Body of pancreas (tissue), 4 donors: ENCODE measurements at regions not wholly inside any gene's neighbourhood (a gene's known extent, or its start where the extent isn't known, plus 50 kb on each side); places are given as distances from the start of the nearest gene placed in this dataset.
"Not testable (repeated sequence)": the region's sequence is repeated elsewhere in the genome, so short reads cannot be mapped to it uniquely, and the experiment has no call there.

Source experiments
- ATAC-seq: fragments of 150-250 bp; one replicate; pipeline ENCODE4 v1.9.1; 2016
- DNase-seq, 4 donors: peaks; one replicate each; pipeline ENCODE4 v3.0.0-alpha.2; 2019
- H3K27ac ChIP-seq, 4 donors: fragments of 200-600 bp; sonication (generic); 1 replicate in 3 of 4; 2 replicates in 1 of 4; pipeline versions ENCODE4 v1.5.1 to v1.6.1; 2016 to 2019; ENCODE audit warnings: mild to moderate bottlenecking in 1 of 4, mixed read lengths in 1 of 4, moderate library complexity in 1 of 4
- H3K27me3 ChIP-seq, 2 donors: fragments of 200-600 bp; sonication (generic); one replicate each; pipeline ENCODE4 v1.6.0; 2016; ENCODE audit warnings: mild to moderate bottlenecking in 1 of 2
- H3K36me3 ChIP-seq, 2 donors: fragments of 200-600 bp; sonication (generic); replicated peaks in 1 of 2; 2 replicates each; pipeline ENCODE4 v1.5.1; 2016; ENCODE audit warnings: low read depth in 2 of 2; ENCODE audit not compliant: insufficient read depth in 1 of 2
- H3K4me1 ChIP-seq: fragments of 200-600 bp; sonication (generic); one replicate; pipeline ENCODE4 v1.6.0; 2016
- H3K4me3 ChIP-seq, 2 donors: fragments of 200-600 bp; sonication (generic); 1 replicate in 1 of 2; 2 replicates in 1 of 2; pipeline ENCODE4 v1.5.1; 2016 to 2019
- H3K9me3 ChIP-seq, 3 donors: fragments of 200-600 bp; sonication (generic); 1 replicate in 2 of 3; 2 replicates in 1 of 3; pipeline ENCODE4 v1.5.1; 2016
- CTCF ChIP-seq, 7 experiments: fragments of 450-650 bp in 4 of 7; fragments of 200-600 bp in 3 of 7; sonication (generic) in 3 of 7; IDR thresholded peaks; one replicate each; pipeline ENCODE4 v1.5.1; 2016 to 2019; ENCODE audit warnings: antibody characterized with exemption in 7 of 7
- POLR2A ChIP-seq, 3 donors: fragments of 450-650 bp; IDR thresholded peaks; one replicate each; pipeline ENCODE4 v1.6.1; 2016; ENCODE audit warnings: antibody characterized with exemption in 3 of 3, mild to moderate bottlenecking in 2 of 3
- WGBS, 2 donors: methylation state at CpG; one replicate each; pipeline ENCODE4 v1.1.5; 2017; 5-methylcytosine and 5-hydroxymethylcytosine counted together
- intact Hi-C: fragments of 100-400 bp; cut with DNase I; formaldehyde crosslinking; loops from one replicate; pipeline ENCODE4 v1.15.1; 2023

GRCh38 chr3:76310089-76310488, 524.7 kb upstream of the ZNF717 start:
- no peak overlapping the region for H3K4me3 ChIP-seq
- 58 to 60% methylated on average over 8 of the region's 8 CpGs for WGBS, 2 donors
- DNase-seq (no peak), ATAC-seq (no peak)
- intact Hi-C loops: no loop called here
- no peaks in the 10 kb centered on the region for H3K27me3 ChIP-seq
- no peaks in the 10 kb centered on the region for H3K9me3 ChIP-seq
- H3K4me1 ChIP-seq: no peaks in the 10 kb centered on the region
- no peak for TF ChIP-seq CTCF (IDR thresholded peaks at IDR 0.05)
- no peak for TF ChIP-seq POLR2A (IDR thresholded peaks at IDR 0.05)
- no peak overlapping the region for H3K27ac ChIP-seq
- H3K36me3 ChIP-seq: no peaks in the 10 kb centered on the region

- 58 to 62% methylated on average over 7 of the region's 7 CpGs for WGBS, 2 donors
- TF ChIP-seq CTCF (IDR thresholded peaks at IDR 0.05) (no peak), POLR2A (IDR thresholded peaks at IDR 0.05) (no peak)
- H3K27ac ChIP-seq: no peak overlapping the region
- no peaks in the 10 kb centered on the region for H3K9me3 ChIP-seq
- no peaks in the 10 kb centered on the region for H3K27me3 ChIP-seq
- no peaks in the 10 kb centered on the region for H3K4me1 ChIP-seq
- intact Hi-C loops: no loop called here
- DNase-seq (no peak), ATAC-seq (no peak)
- no peaks in the 10 kb centered on the region for H3K36me3 ChIP-seq
- no peak overlapping the region for H3K4me3 ChIP-seq
Observed at GRCh38 chr3:76310667-76311066, 525.3 kb upstream of the ZNF717 start.

GRCh38 chr3:76311941-76312340, 526.6 kb upstream of the ZNF717 start:
- H3K36me3 ChIP-seq: no peaks in the 10 kb centered on the region
- ATAC-seq (no peak), DNase-seq (no peak)
- H3K4me3 ChIP-seq: no peak overlapping the region
- TF ChIP-seq POLR2A (IDR thresholded peaks at IDR 0.05): no peak
- no peak for TF ChIP-seq CTCF (IDR thresholded peaks at IDR 0.05)
- no peak overlapping the region for H3K27ac ChIP-seq
- no peaks in the 10 kb centered on the region for H3K27me3 ChIP-seq
- intact Hi-C loops: no loop called here
- 26% methylated on average over 4 of the region's 4 CpGs for WGBS, 2 donors
- no peaks in the 10 kb centered on the region for H3K9me3 ChIP-seq
- H3K4me1 ChIP-seq: no peaks in the 10 kb centered on the region

DNA sequence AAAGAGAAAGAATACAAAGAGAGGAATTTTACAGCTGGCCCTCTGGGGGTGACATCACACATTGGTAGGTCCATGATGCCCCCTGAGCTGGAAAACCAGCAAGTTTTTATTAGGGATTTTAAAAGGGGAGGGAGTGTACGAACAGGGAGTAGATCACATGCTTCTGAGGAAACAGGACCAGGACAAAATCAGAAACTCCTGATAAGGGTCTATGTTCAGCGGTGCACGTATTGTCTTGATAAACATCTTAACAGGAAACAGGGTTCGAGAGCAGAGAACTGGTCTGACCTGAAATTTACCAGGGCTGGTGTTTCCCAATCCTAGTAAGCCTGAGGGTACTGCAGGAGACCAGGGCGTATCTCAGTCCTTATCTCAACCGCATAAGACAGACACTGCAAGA, 530.6 kb upstream of the ZNF717 start:
- H3K4me3 ChIP-seq, H3K9me3 ChIP-seq, ATAC-seq, H3K4me1 ChIP-seq, H3K36me3 ChIP-seq, H3K27ac ChIP-seq, DNase-seq, intact Hi-C loops, H3K27me3 ChIP-seq: not testable (repeated sequence)
- WGBS, 2 donors: 68 to 69% methylated on average over 6 of the region's 6 CpGs

- TF ChIP-seq POLR2A (IDR thresholded peaks at IDR 0.05) (no peak), CTCF (IDR thresholded peaks at IDR 0.05) (no peak)
Observed at GRCh38 chr3:76321614-76322013, 536.3 kb upstream of the ZNF717 start.

More at GRCh38 chr3:76321614-76322013, 536.3 kb upstream of the ZNF717 start:
- ATAC-seq (no peak), DNase-seq (no peak)
- intact Hi-C loops: no loop called here
- WGBS, 2 donors: 66 to 74% methylated on average over 4 of the region's 4 CpGs
- no peaks in the 10 kb centered on the region for H3K27me3 ChIP-seq
- no peaks in the 10 kb centered on the region for H3K36me3 ChIP-seq
- no peaks in the 10 kb centered on the region for H3K4me1 ChIP-seq
- H3K4me3 ChIP-seq: no peak overlapping the region
- no peak overlapping the region for H3K27ac ChIP-seq
- H3K9me3 ChIP-seq: no peaks in the 10 kb centered on the region
